Thyroid gland (tissue), 4 donors: ENCODE measurements at regions not wholly inside any gene's neighbourhood (a gene's known extent, or its start where the extent isn't known, plus 50 kb on each side); places are given as distances from the start of the nearest gene placed in this dataset.

Source experiments
- CTCF ChIP-seq, 6 experiments: fragments of 200-600 bp in 3 of 6; fragments of 450-650 bp in 3 of 6; sonication (generic) in 3 of 6; IDR thresholded peaks; one replicate each; pipeline ENCODE4 v1.5.1; 2016 to 2019; ENCODE audit warnings: antibody characterized with exemption in 6 of 6, mild to moderate bottlenecking in 2 of 6, inconsistent platforms in 1 of 6, moderate library complexity in 1 of 6
- POLR2A ChIP-seq, 2 donors: fragments of 450-650 bp; IDR thresholded peaks; one replicate each; pipeline ENCODE4 v1.6.1; 2017; ENCODE audit warnings: antibody characterized with exemption in 2 of 2, mild to moderate bottlenecking in 2 of 2, moderate library complexity in 1 of 2

- TF ChIP-seq CTCF (IDR thresholded peaks at IDR 0.05) (no peak), POLR2A (IDR thresholded peaks at IDR 0.05) (no peak)
Observed at GRCh38 chrX:42604302-42604701, 173.7 kb downstream of the PPP1R2C start.
